Ovary (tissue), 7 donors: ENCODE measurements at regions not wholly inside any gene's neighbourhood (a gene's known extent, or its start where the extent isn't known, plus 50 kb on each side); places are given as distances from the start of the nearest gene placed in this dataset.

Experiments
- DNase-seq, 5 donors: peaks; one replicate each; pipeline ENCODE4 v3.0.0-alpha.2; 2019 to 2020
- H3K27ac ChIP-seq, 2 donors: fragments of 200-600 bp; one replicate each; pipeline versions ENCODE4 v1.5.1 to v1.8.0; 2019 to 2022
- H3K27me3 ChIP-seq: fragments of 200-600 bp; one replicate; pipeline ENCODE4 v1.8.0; 2022
- H3K36me3 ChIP-seq: fragments of 200-600 bp; sonication (generic); one replicate; pipeline ENCODE4 v1.5.1; 2019
- H3K4me1 ChIP-seq: one replicate; pipeline ENCODE4 v1.8.1; 2013; ENCODE audit warnings: mild to moderate bottlenecking, moderate library complexity; ENCODE audit not compliant: insufficient read depth
- H3K4me3 ChIP-seq: fragments of 200-600 bp; sonication (generic); one replicate; pipeline ENCODE4 v1.5.1; 2017
- H3K9me3 ChIP-seq, 2 donors: fragments of 200-600 bp in 1 of 2; sonication (generic) in 1 of 2; one replicate each; pipeline versions ENCODE4 v1.5.1 to v1.8.1; 2013 to 2019; ENCODE audit warnings: mild to moderate bottlenecking in 1 of 2, moderate library complexity in 1 of 2
- EP300 ChIP-seq: sonication (generic); formaldehyde crosslinking; IDR thresholded peaks from one replicate; pipeline ENCODE4 v1.6.1; 2017; ENCODE audit warnings: antibody characterized with exemption
- POLR2A ChIP-seq: fragments of 450-650 bp; IDR thresholded peaks from one replicate; pipeline ENCODE4 v1.6.1; 2017; ENCODE audit warnings: antibody characterized with exemption, mild to moderate bottlenecking, moderate library complexity
- WGBS, 3 donors: extraction: QIAGEN DNeasy Blood & Tissue Kit in 1 of 3; methylation state at CpG; one replicate each; pipeline versions ENCODE4 v1.1.5 to v1.1.7; 2013 to 2017; 5-methylcytosine and 5-hydroxymethylcytosine counted together
- intact Hi-C, 4 donors: fragments of 100-400 bp; cut with DNase I; formaldehyde crosslinking; loops; one replicate each; pipeline versions ENCODE4 v1.11.0 to v1.15.1; 2022 to 2023
- TF ChIP-seq, protein P1 (sequence below), 3 donors: fragments of 450-650 bp in 2 of 3; fragments of 200-600 bp in 1 of 3; IDR thresholded peaks; one replicate each; pipeline versions ENCODE4 v1.5.1 to v1.8.0; 2016 to 2022; ENCODE audit warnings: antibody characterized with exemption in 3 of 3, mild to moderate bottlenecking in 1 of 3
- donor health status: DM: no; HTN: no; CAD: no; lungs with moderate emphysema.
- donor health status: DM: no; HTN: no; CAD: no.
- donor health status: Bipolar disorder and iron deficiency.
- donor health status: DM: no; HTN: no; CAD: no.
- donor health status: DM: yes; HTN: yes; CAD: no.

DNA sequence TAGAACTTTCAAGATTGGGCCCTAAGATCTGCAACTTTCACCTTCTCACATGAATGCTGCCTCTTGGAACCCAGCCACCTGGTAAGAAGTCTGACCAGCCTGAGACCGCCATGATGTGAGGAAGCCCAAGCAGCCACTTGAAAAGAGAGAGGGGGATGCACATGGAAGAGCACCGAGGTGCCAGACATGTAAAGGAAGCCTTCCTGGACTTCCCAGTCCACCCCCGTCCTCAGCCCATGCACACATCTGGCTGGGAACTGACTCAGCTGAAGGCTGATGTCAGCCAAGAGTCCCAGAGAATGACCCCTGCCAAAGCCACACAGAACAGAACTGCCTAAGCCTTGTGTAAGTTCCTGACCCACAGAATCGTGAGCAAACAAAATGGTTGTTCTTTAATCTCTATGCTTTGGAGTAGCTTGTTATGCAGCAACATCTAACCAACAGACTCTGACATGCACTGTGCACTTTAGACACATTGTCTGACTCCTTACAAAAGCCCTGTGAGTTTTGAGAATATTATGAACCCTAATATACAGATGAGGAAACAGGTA lies 86.7 kb downstream of the RMI2 start:
- no peaks in the 10 kb centered on the region for H3K36me3 ChIP-seq
- H3K9me3 ChIP-seq = no peaks in the 10 kb centered on the region
- H3K4me3 ChIP-seq = no peak overlapping the region
- 74 to 78% (median 76%) methylated on average over 4 of the region's 4 CpGs for WGBS, 3 donors
- intact Hi-C loops = no loop called here
- H3K27me3 ChIP-seq = no peaks in the 10 kb centered on the region
- no peaks in the 10 kb centered on the region for H3K4me1 ChIP-seq
- no peak for DNase-seq
- TF ChIP-seq, protein P1, sequence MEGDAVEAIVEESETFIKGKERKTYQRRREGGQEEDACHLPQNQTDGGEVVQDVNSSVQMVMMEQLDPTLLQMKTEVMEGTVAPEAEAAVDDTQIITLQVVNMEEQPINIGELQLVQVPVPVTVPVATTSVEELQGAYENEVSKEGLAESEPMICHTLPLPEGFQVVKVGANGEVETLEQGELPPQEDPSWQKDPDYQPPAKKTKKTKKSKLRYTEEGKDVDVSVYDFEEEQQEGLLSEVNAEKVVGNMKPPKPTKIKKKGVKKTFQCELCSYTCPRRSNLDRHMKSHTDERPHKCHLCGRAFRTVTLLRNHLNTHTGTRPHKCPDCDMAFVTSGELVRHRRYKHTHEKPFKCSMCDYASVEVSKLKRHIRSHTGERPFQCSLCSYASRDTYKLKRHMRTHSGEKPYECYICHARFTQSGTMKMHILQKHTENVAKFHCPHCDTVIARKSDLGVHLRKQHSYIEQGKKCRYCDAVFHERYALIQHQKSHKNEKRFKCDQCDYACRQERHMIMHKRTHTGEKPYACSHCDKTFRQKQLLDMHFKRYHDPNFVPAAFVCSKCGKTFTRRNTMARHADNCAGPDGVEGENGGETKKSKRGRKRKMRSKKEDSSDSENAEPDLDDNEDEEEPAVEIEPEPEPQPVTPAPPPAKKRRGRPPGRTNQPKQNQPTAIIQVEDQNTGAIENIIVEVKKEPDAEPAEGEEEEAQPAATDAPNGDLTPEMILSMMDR (IDR thresholded peaks at IDR 0.05) = no peak
- TF ChIP-seq POLR2A (no peak), EP300 (no peak)
- no peak overlapping the region for H3K27ac ChIP-seq

DNA sequence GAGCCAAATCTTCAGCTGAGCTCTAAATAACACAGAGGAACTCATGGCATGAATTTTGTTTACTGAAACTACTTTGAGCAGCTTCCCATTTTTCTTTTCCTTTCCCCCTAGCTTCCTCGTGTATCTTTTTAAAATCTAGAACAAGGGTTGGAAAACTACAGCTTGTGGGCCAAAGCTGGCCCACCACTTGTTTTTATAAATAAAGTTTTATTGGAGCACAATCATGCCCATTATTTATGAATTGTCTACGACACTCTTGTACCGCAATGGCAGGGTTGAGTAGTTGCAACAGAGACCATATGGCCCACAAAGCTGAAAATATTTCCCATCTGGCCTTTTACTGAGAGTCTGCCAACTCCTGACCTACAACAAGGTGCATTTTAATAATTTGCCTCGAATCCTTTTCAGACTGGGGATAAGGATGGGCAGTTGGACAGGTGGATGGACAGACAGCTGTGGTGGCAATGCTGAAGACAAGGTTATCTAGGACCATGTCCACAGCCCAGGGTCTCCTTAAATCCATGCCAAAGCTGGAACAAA lies 87.7 kb downstream of the RMI2 start:
- no peak overlapping the region for H3K27ac ChIP-seq
- no peak for DNase-seq
- no peaks in the 10 kb centered on the region for H3K4me1 ChIP-seq
- H3K4me3 ChIP-seq = no peak overlapping the region
- intact Hi-C loops = no loop called here
- H3K36me3 ChIP-seq = no peaks in the 10 kb centered on the region
- H3K27me3 ChIP-seq = no peaks in the 10 kb centered on the region
- no peak for TF ChIP-seq EP300
- TF ChIP-seq POLR2A = no peak
- TF ChIP-seq, protein P1 (IDR thresholded peaks at IDR 0.05) = no peak
- 69 to 78% (median 72%) methylated on average over 4 of the region's 4 CpGs for whole genome bisulfite sequencing, 3 donors
- H3K9me3 ChIP-seq = no peaks in the 10 kb centered on the region

DNA sequence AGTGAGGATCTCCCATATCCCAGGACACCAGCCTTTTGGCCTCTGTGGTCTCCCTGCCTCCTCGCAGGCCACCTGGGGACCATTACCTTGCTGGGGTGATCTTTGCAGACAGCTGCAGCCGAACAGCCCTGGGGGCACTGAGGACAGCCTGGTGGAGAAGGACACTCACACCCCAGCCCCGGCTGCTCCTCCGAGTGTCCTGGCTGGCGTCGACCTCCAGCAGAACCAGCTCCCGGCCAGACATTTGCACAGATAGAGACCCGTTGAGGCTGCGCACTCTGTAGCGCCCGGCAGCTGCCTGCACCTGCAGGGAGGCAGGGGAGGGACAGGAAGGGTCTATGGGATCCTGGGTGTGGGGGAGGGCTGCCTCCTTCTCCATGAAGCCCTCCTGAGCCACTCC lies 90.3 kb downstream of the RMI2 start:
- H3K27me3 ChIP-seq = no peaks in the 10 kb centered on the region
- H3K4me3 ChIP-seq = no peak overlapping the region
- intact Hi-C loops = no loop called here
- no peaks in the 10 kb centered on the region for H3K36me3 ChIP-seq
- peaks cover 0 to 3% of the 10 kb centered on the region in 2 donors for H3K9me3 ChIP-seq
- WGBS, 3 donors = 66 to 85% (median 71%) methylated on average over 11 of the region's 11 CpGs
- no peak for DNase-seq
- TF ChIP-seq POLR2A (no peak), EP300 (no peak)
- TF ChIP-seq, protein P1 (IDR thresholded peaks at IDR 0.05) = no peak
- H3K27ac ChIP-seq = no peak overlapping the region
- H3K4me1 ChIP-seq = no peaks in the 10 kb centered on the region

DNA sequence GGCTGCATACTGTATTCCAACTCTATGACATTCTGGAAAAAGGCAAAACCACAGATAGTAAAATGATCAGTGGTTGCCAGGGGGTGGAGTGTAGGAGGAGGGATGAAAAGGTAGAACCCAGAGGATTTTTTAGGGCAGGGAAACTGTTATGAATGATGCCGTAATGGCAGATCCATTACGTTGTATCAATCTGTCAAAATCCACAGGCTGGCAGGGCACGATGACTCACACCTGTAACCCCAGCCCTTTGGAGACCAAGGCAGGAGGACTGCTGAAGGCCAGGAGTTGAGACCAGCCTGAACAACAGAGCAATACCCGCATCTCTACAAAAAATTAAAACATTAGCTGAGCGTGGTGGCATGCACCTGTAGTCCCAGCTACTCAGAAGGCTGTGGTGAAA lies 91.8 kb downstream of the RMI2 start:
- intact Hi-C loops = no loop called here
- Histone ChIP-seq H3K9me3 (peaks cover 0 to 3% of the 10 kb centered on the region in 2 donors), H3K36me3 (no peaks in the 10 kb centered on the region), H3K4me3 (no peak overlapping the region), H3K27me3 (no peaks in the 10 kb centered on the region), H3K4me1 (no peaks in the 10 kb centered on the region), H3K27ac (no peak overlapping the region)
- TF ChIP-seq EP300 (no peak), POLR2A (no peak)
- TF ChIP-seq, protein P1 (IDR thresholded peaks at IDR 0.05) = no peak
- 85 to 90% (median 87%) methylated on average over 5 of the region's 5 CpGs for WGBS, 3 donors
- DNase-seq = no peak
